HEK293 (cell line): ENCODE measurements at regions not wholly inside any gene's neighbourhood (a gene's known extent, or its start where the extent isn't known, plus 50 kb on each side); places are given as distances from the start of the nearest gene placed in this dataset.

Experiments used
- CTCF ChIA-PET: fragments of 350-600 bp; formaldehyde crosslinking; extraction: SDS; loops from one replicate; lab custom pipeline; 2021; ENCODE audit warnings: antibody characterized with exemption; lab: Yijun Ruan, JAX
- POLR2A ChIA-PET: fragments of 300-600 bp; formaldehyde crosslinking; extraction: SDS; loops from one replicate; lab custom pipeline; 2020; ENCODE audit warnings: antibody characterized with exemption, inconsistent platforms; lab: Yijun Ruan, JAX
- H3K27ac ChIP-seq: fragments of 200-500 bp; sonication (Bioruptor generic); 2 replicates; pipeline ENCODE4 v1.5.1; 2014; ENCODE audit warnings: low read depth, low read length, control low read depth, inconsistent platforms; ENCODE audit errors: extremely low read depth
- H3K36me3 ChIP-seq, 2 experiments: fragments of 200-500 bp in 1 of 2; sonication (Bioruptor generic) in 1 of 2; 1 replicate in 1 of 2; 2 replicates in 1 of 2; pipeline ENCODE4 v1.5.1; 2014 to 2017; ENCODE audit warnings: inconsistent platforms in 2 of 2, low read length in 2 of 2; ENCODE audit not compliant: control insufficient read depth in 2 of 2, insufficient read depth in 1 of 2
- H3K4me1 ChIP-seq: fragments of 200-500 bp; sonication (Bioruptor generic); 2 replicates; pipeline ENCODE4 v1.5.1; 2014; ENCODE audit warnings: mild to moderate bottlenecking, low read length, inconsistent platforms; ENCODE audit not compliant: control insufficient read depth, insufficient read depth
- H3K4me3 ChIP-seq: 2 replicates; pipeline ENCODE4 v1.5.1; 2011; ENCODE audit warnings: low read depth, mild to moderate bottlenecking, control low read depth, low read length, moderate library complexity
- H3K9me3 ChIP-seq: fragments of 200-500 bp; sonication (Bioruptor generic); 2 replicates; pipeline ENCODE4 v1.5.1; 2014; ENCODE audit warnings: low read depth, low read length, inconsistent platforms; ENCODE audit not compliant: control insufficient read depth, insufficient read depth
- BCL11A ChIP-seq: fragments of 450-650 bp; formaldehyde crosslinking; IDR thresholded peaks from 2 replicates; pipeline ENCODE4 v1.5.1; 2016; ENCODE audit warnings: low read depth, missing biosample characterization, missing genetic modification characterization
- GFI1B ChIP-seq: fragments of 450-650 bp; formaldehyde crosslinking; IDR thresholded peaks from 2 replicates; pipeline ENCODE4 v1.5.1; 2016; ENCODE audit warnings: missing biosample characterization, missing genetic modification characterization
- GLI4 ChIP-seq: fragments of 450-650 bp; formaldehyde crosslinking; IDR thresholded peaks from 2 replicates; pipeline ENCODE4 v1.5.1; 2016; ENCODE audit warnings: missing biosample characterization, missing genetic modification characterization
- HOXC10 ChIP-seq: sonication (generic); formaldehyde crosslinking; IDR thresholded peaks from 2 replicates; pipeline ENCODE4 v1.8.1; 2023; ENCODE audit warnings: mild to moderate bottlenecking, missing genetic modification reagents
- RBAK ChIP-seq: fragments of 450-650 bp; formaldehyde crosslinking; IDR thresholded peaks from 2 replicates; pipeline ENCODE4 v1.5.1; 2016; ENCODE audit warnings: missing biosample characterization, missing genetic modification characterization
- SCRT1 ChIP-seq: fragments of 450-650 bp; formaldehyde crosslinking; IDR thresholded peaks from 2 replicates; pipeline ENCODE4 v1.5.1; 2016; ENCODE audit warnings: missing biosample characterization, missing genetic modification characterization, borderline replicate concordance
- ZFP37 ChIP-seq: fragments of 450-650 bp; formaldehyde crosslinking; IDR thresholded peaks from 2 replicates; pipeline ENCODE4 v1.5.1; 2016; ENCODE audit warnings: missing biosample characterization, missing genetic modification characterization
- ZFP69B ChIP-seq: fragments of 450-650 bp; formaldehyde crosslinking; IDR thresholded peaks from 2 replicates; pipeline ENCODE4 v1.5.1; 2016; ENCODE audit warnings: missing biosample characterization, missing genetic modification characterization
- ZIC2 ChIP-seq: fragments of 450-650 bp; formaldehyde crosslinking; IDR thresholded peaks from 2 replicates; pipeline ENCODE4 v1.5.1; 2016; ENCODE audit warnings: missing biosample characterization, missing genetic modification characterization
- ZNF211 ChIP-seq: fragments of 450-650 bp; formaldehyde crosslinking; IDR thresholded peaks from 2 replicates; pipeline ENCODE4 v1.5.1; 2016; ENCODE audit warnings: low read depth, missing biosample characterization, missing genetic modification characterization
- ZNF274 ChIP-seq, 2 experiments: fragments of 200-500 bp in 1 of 2; fragments of 450-650 bp in 1 of 2; sonication (Bioruptor generic) in 1 of 2; formaldehyde crosslinking in 1 of 2; IDR thresholded peaks; 2 replicates each; pipeline versions ENCODE4 v1.5.1 to v1.6.1; 2014 to 2016; ENCODE audit warnings: borderline replicate concordance in 1 of 2, inconsistent platforms in 1 of 2, low read length in 1 of 2, missing biosample characterization in 1 of 2, missing genetic modification characterization in 1 of 2
- ZNF596 ChIP-seq: fragments of 450-650 bp; IDR thresholded peaks from 2 replicates; pipeline ENCODE4 v1.5.0; 2018; ENCODE audit warnings: missing biosample characterization, mild to moderate bottlenecking, missing genetic modification characterization, moderate library complexity
- ZNF621 ChIP-seq: fragments of 450-650 bp; formaldehyde crosslinking; IDR thresholded peaks from 2 replicates; pipeline ENCODE4 v1.5.1; 2017; ENCODE audit warnings: missing biosample characterization, missing genetic modification characterization
- ZNF629 ChIP-seq: fragments of 450-650 bp; formaldehyde crosslinking; IDR thresholded peaks from 2 replicates; pipeline ENCODE4 v1.5.1; 2017; ENCODE audit warnings: missing biosample characterization, missing genetic modification characterization
- ZNF843 ChIP-seq: fragments of 450-650 bp; formaldehyde crosslinking; IDR thresholded peaks from 2 replicates; pipeline ENCODE4 v1.5.1; 2016; ENCODE audit warnings: missing biosample characterization, missing genetic modification characterization
- ZSCAN30 ChIP-seq: fragments of 450-650 bp; IDR thresholded peaks from 2 replicates; pipeline ENCODE4 v1.5.1; 2018; ENCODE audit warnings: missing biosample characterization, mild to moderate bottlenecking, missing genetic modification characterization, moderate library complexity
- TF ChIP-seq, protein P1 (sequence below): fragments of 450-650 bp; formaldehyde crosslinking; IDR thresholded peaks from 2 replicates; pipeline ENCODE4 v1.5.1; 2016; ENCODE audit warnings: missing biosample characterization, missing genetic modification characterization
- TF ChIP-seq, protein P2 (sequence below): fragments of 450-650 bp; formaldehyde crosslinking; IDR thresholded peaks from 2 replicates; pipeline ENCODE4 v1.5.1; 2017; ENCODE audit warnings: missing biosample characterization, missing genetic modification characterization
- TF ChIP-seq, protein P3 (sequence below): fragments of 450-650 bp; formaldehyde crosslinking; IDR thresholded peaks from 2 replicates; pipeline ENCODE4 v1.5.1; 2016; ENCODE audit warnings: missing biosample characterization, missing genetic modification characterization
- TF ChIP-seq, protein P4 (sequence below): fragments of 450-650 bp; formaldehyde crosslinking; IDR thresholded peaks from 2 replicates; pipeline ENCODE4 v1.5.1; 2016; ENCODE audit warnings: missing biosample characterization, missing genetic modification characterization
- TF ChIP-seq, protein P5 (sequence below): fragments of 450-650 bp; formaldehyde crosslinking; IDR thresholded peaks from 2 replicates; pipeline ENCODE4 v1.5.1; 2016; ENCODE audit warnings: missing biosample characterization, missing genetic modification characterization
- TF ChIP-seq, protein P6 (sequence below): fragments of 450-650 bp; formaldehyde crosslinking; IDR thresholded peaks from 2 replicates; pipeline ENCODE4 v1.5.1; 2017; ENCODE audit warnings: missing biosample characterization, missing genetic modification characterization

DNA sequence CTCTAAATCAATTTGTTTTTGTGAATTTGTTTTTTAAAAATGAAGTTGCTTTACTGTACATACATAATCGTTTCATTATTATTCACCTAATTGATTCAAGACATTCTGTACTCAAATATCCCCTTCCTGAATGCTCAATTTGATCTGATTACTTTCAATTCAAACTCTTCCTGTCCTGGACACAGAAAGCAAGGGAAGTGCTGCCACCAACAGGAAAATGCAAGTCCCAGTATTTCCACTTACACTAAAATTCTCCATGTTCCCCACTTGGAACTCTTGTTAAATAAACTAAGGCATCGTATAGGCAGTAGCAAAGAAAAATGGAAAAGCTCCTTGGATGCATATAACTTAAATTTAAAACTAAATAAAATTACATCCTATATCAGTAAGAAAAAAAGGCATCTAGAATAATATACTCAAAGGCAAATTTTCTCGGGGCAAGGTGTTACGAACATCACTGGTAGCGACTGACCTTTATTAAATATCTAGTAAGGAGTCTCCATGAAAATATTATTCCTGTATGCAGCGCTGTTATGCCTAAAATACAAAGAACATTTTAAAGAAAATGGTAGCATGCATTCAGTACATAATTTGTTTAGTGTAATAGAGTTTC is 72.0 kb upstream of the DBX2 start (continued):
- TF ChIP-seq, protein P1, sequence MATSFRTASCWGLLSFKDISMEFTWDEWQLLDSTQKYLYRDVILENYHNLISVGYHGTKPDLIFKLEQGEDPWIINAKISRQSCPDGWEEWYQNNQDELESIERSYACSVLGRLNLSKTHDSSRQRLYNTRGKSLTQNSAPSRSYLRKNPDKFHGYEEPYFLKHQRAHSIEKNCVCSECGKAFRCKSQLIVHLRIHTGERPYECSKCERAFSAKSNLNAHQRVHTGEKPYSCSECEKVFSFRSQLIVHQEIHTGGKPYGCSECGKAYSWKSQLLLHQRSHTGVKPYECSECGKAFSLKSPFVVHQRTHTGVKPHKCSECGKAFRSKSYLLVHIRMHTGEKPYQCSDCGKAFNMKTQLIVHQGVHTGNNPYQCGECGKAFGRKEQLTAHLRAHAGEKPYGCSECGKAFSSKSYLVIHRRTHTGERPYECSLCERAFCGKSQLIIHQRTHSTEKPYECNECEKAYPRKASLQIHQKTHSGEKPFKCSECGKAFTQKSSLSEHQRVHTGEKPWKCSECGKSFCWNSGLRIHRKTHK: no peak
- TF ChIP-seq, all 188 proteins: peak for 3

DNA sequence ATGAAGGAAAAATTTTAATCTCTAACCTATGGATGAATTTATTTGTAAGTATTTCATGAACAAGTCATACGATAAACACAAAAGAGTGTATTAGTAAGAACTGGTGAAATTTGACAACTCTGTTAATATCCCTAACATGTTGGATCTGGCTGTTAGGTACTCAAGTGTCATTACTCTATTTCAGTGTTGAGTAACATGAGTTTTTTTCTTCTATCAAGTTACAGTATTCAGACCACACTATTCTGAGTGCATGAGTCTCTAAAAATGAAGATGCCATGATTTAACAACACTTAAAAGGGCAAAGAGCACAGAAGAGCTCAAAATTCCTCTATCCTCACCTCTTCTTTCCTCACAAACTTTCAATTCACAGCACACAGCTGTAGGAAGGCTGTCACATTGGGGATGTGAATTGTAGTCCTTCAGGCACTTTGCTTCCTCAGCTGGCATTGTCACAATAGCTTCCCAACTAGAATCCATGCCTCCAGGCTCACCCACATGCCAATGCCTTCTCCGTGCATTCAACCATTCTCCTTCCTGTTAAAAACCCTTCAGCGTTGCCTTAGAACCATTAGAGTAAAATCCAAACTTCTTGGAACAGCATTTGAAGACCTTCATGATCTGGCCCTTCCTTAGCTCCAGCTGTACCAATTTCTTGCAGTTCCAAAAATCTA is 73.7 kb upstream of the DBX2 start:
- ChIA-PET POLR2A (no interaction called here), CTCF (interaction anchor here (0.6 to 4.4 kb wide), 5 partner anchors 148 to 338 kb away, joined by 3 to 22 read pairs (median 4); no protein-coding TSS in a partner anchor)
- Histone ChIP-seq H3K27ac (no peak overlapping the region), H3K36me3 (no peaks in the 10 kb centered on the region), H3K4me1 (no peaks in the 10 kb centered on the region), H3K9me3 (no peaks in the 10 kb centered on the region), H3K4me3 (no peak overlapping the region)
- no peak for TF ChIP-seq SCRT1
- TF ChIP-seq HOXC10 (CRISPR knock-in tag): no peak
- no peak for TF ChIP-seq GLI4 (tag by site-specific recombination)
- TF ChIP-seq ZNF843 (tag by site-specific recombination): no peak
- no peak for TF ChIP-seq ZNF211 (tag by site-specific recombination)
- TF ChIP-seq, protein P2, sequence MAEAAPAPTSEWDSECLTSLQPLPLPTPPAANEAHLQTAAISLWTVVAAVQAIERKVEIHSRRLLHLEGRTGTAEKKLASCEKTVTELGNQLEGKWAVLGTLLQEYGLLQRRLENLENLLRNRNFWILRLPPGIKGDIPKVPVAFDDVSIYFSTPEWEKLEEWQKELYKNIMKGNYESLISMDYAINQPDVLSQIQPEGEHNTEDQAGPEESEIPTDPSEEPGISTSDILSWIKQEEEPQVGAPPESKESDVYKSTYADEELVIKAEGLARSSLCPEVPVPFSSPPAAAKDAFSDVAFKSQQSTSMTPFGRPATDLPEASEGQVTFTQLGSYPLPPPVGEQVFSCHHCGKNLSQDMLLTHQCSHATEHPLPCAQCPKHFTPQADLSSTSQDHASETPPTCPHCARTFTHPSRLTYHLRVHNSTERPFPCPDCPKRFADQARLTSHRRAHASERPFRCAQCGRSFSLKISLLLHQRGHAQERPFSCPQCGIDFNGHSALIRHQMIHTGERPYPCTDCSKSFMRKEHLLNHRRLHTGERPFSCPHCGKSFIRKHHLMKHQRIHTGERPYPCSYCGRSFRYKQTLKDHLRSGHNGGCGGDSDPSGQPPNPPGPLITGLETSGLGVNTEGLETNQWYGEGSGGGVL (tag by site-specific recombination): no peak
- TF ChIP-seq, protein P3, sequence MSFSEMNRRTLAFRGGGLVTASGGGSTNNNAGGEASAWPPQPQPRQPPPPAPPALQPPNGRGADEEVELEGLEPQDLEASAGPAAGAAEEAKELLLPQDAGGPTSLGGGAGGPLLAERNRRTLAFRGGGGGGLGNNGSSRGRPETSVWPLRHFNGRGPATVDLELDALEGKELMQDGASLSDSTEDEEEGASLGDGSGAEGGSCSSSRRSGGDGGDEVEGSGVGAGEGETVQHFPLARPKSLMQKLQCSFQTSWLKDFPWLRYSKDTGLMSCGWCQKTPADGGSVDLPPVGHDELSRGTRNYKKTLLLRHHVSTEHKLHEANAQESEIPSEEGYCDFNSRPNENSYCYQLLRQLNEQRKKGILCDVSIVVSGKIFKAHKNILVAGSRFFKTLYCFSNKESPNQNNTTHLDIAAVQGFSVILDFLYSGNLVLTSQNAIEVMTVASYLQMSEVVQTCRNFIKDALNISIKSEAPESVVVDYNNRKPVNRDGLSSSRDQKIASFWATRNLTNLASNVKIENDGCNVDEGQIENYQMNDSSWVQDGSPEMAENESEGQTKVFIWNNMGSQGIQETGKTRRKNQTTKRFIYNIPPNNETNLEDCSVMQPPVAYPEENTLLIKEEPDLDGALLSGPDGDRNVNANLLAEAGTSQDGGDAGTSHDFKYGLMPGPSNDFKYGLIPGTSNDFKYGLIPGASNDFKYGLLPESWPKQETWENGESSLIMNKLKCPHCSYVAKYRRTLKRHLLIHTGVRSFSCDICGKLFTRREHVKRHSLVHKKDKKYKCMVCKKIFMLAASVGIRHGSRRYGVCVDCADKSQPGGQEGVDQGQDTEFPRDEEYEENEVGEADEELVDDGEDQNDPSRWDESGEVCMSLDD (tag by site-specific recombination): no peak

DNA sequence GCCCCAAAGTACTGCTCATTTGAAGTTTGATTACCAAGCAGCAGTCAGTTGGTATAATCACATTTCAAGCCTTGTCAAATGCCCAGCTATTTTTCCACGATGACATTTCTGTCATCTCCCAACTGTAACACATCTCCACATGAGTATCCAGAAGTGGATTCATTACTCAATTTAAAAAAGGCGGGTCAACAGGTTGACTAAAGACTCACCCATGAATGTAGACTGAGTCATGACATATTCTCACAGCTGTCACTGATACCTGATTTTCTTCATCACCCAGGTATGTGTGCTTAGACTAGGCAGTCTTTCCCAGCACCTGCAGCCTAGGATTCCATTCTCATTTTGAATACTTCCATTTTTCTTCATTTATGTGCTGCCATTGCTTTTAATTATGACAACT is 75.1 kb upstream of the DBX2 start:
- ChIA-PET POLR2A (no interaction called here), CTCF (interaction anchor here (4.4 kb wide), 1 partner anchor 177 kb away, joined by 22 read pairs; no protein-coding TSS in a partner anchor)
- H3K27ac ChIP-seq: no peak overlapping the region
- TF ChIP-seq RBAK (tag by site-specific recombination) (no peak), GFI1B (tag by site-specific recombination) (no peak), ZNF274 (IDR thresholded peaks at IDR 0.05; ENCODE audit: low read length) (no peak), ZNF274 (tag by site-specific recombination; IDR thresholded peaks at IDR 0.05; ENCODE audit: borderline replicate concordance) (no peak), ZFP69B (tag by site-specific recombination) (no peak), ZFP37 (tag by site-specific recombination) (no peak), ZIC2 (tag by site-specific recombination) (no peak), ZNF629 (tag by site-specific recombination) (no peak), ZNF596 (tag by site-specific recombination) (no peak), BCL11A (tag by site-specific recombination) (no peak), ZSCAN30 (tag by site-specific recombination) (no peak), ZNF621 (tag by site-specific recombination) (no peak)
- TF ChIP-seq, protein P4, sequence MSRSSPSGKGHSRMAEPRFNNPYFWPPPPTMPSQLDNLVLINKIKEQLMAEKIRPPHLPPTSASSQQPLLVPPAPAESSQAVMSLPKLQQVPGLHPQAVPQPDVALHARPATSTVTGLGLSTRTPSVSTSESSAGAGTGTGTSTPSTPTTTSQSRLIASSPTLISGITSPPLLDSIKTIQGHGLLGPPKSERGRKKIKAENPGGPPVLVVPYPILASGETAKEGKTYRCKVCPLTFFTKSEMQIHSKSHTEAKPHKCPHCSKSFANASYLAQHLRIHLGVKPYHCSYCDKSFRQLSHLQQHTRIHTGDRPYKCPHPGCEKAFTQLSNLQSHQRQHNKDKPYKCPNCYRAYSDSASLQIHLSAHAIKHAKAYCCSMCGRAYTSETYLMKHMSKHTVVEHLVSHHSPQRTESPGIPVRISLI (tag by site-specific recombination): no peak
- TF ChIP-seq, protein P5, sequence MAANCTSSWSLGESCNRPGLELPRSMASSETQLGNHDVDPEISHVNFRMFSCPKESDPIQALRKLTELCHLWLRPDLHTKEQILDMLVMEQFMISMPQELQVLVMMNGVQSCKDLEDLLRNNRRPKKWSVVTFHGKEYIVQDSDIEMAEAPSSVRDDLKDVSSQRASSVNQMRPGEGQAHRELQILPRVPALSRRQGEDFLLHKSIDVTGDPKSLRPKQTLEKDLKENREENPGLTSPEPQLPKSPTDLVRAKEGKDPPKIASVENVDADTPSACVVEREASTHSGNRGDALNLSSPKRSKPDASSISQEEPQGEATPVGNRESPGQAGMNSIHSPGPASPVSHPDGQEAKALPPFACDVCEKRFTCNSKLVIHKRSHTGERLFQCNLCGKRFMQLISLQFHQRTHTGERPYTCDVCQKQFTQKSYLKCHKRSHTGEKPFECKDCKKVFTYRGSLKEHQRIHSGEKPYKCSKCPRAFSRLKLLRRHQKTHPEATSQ (tag by site-specific recombination): no peak
- TF ChIP-seq, protein P6, sequence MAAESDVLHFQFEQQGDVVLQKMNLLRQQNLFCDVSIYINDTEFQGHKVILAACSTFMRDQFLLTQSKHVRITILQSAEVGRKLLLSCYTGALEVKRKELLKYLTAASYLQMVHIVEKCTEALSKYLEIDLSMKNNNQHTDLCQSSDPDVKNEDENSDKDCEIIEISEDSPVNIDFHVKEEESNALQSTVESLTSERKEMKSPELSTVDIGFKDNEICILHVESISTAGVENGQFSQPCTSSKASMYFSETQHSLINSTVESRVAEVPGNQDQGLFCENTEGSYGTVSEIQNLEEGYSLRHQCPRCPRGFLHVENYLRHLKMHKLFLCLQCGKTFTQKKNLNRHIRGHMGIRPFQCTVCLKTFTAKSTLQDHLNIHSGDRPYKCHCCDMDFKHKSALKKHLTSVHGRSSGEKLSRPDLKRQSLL: no peak
- H3K4me3 ChIP-seq: no peak overlapping the region
- H3K36me3 ChIP-seq: no peaks in the 10 kb centered on the region
- H3K4me1 ChIP-seq: no peaks in the 10 kb centered on the region
- no peaks in the 10 kb centered on the region for H3K9me3 ChIP-seq
